HL-60 (cell line): ENCODE measurements at regions not wholly inside any gene's neighbourhood (a gene's known extent, or its start where the extent isn't known, plus 50 kb on each side); places are given as distances from the start of the nearest gene placed in this dataset.

Source experiments
- DNase-seq, 2 experiments: peaks; one replicate each; pipeline ENCODE4 v3.0.0-alpha.2; 2010 to 2020; ENCODE audit warnings: low read depth in 1 of 2, low spot score in 1 of 2
- H3K27ac ChIP-seq: fragments of 250-450 bp; sonication (Bioruptor Pico); replicated peaks from 2 replicates; pipeline ENCODE4 v1.5.1; 2020; ENCODE audit warnings: mild to moderate bottlenecking, moderate library complexity
- H3K27me3 ChIP-seq: fragments of 250-450 bp; sonication (Bioruptor Pico); 2 replicates; pipeline ENCODE4 v1.5.1; 2021; ENCODE audit warnings: mild to moderate bottlenecking, moderate library complexity; ENCODE audit not compliant: insufficient read depth, poor library complexity, severe bottlenecking
- H3K4me3 ChIP-seq: replicated peaks from 2 replicates; pipeline ENCODE4 v1.5.1; 2011; ENCODE audit warnings: mild to moderate bottlenecking, control low read depth, low read length; ENCODE audit not compliant: insufficient read depth
- CTCF ChIP-seq: IDR thresholded peaks from one replicate; pipeline ENCODE4 v1.5.1; 2011; ENCODE audit warnings: low read length, control low read depth, inconsistent platforms; ENCODE audit not compliant: insufficient read depth
- GABPA ChIP-seq: IDR thresholded peaks from 2 replicates; pipeline ENCODE4 v1.6.1; 2012; ENCODE audit warnings: low read depth
- POLR2AphosphoS5 ChIP-seq: IDR thresholded peaks from 2 replicates; pipeline ENCODE4 v1.6.1; 2012; ENCODE audit warnings: low read depth
- REST ChIP-seq: IDR thresholded peaks from 2 replicates; pipeline ENCODE4 v1.6.1; 2012; ENCODE audit warnings: low read depth; ENCODE audit not compliant: insufficient replicate concordance
- SPI1 ChIP-seq: IDR thresholded peaks from 2 replicates; pipeline ENCODE4 v1.6.1; 2012; ENCODE audit warnings: low read depth, mild to moderate bottlenecking, borderline replicate concordance

- H3K27me3 ChIP-seq, result no peaks in the 10 kb centered on the region
- TF ChIP-seq SPI1 (no peak), REST (no peak), POLR2AphosphoS5 (no peak), CTCF (no peak), GABPA (no peak)
- H3K27ac ChIP-seq, result no peak overlapping the region
- H3K4me3 ChIP-seq, result no peak overlapping the region
- no peak for DNase-seq
Observed at GRCh38 chr1:118346936-118347335, 161.9 kb upstream of the SPAG17 start.

- Histone ChIP-seq H3K27ac (no peak overlapping the region), H3K27me3 (no peaks in the 10 kb centered on the region), H3K4me3 (no peak overlapping the region)
- no peak for TF ChIP-seq CTCF
- no peak for TF ChIP-seq SPI1
- TF ChIP-seq GABPA, result no peak
- TF ChIP-seq POLR2AphosphoS5, result no peak
- TF ChIP-seq REST, result no peak
- DNase-seq, result no peak
Observed at GRCh38 chr1:118340928-118341910, 156.2 kb upstream of the SPAG17 start.

GRCh38 chr1:118339400-118340124 lies 154.5 kb upstream of the SPAG17 start:
- no peak overlapping the region for H3K27ac ChIP-seq
- DNase-seq, result no peak
- no peak for TF ChIP-seq REST
- no peak for TF ChIP-seq CTCF
- TF ChIP-seq POLR2AphosphoS5, result no peak
- no peak for TF ChIP-seq GABPA
- no peak for TF ChIP-seq SPI1
- no peaks in the 10 kb centered on the region for H3K27me3 ChIP-seq
- H3K4me3 ChIP-seq, result no peak overlapping the region
